CD4-positive, alpha-beta T cell treated with Interleukin-15 for 4 hours (primary cell): ENCODE measurements at regions not wholly inside any gene's neighbourhood (a gene's known extent, or its start where the extent isn't known, plus 50 kb on each side); places are given as distances from the start of the nearest gene placed in this dataset.

ENCODE experiments used
- DNase-seq: peaks from one replicate; pipeline ENCODE4 v3.0.0-alpha.2; 2020; ENCODE audit warnings: low spot score

DNA sequence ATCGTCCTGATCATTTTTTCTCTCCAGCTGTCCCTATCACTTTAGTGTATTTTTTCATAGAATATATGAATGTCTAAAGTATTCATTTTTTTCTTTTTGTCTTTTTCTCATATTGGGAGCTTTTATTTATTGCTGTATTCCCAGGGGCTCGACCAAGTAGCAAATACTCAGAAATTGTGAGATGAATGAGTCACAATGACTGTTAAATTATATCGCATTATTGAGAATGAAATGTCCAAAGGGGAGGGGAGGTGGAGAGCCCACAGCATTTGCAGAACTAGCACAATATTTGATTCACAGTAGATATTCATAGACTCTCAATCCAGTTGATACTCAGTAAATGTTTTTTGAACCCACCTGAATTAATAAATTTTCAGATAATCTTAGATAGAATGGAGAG lies 543.6 kb upstream of the FAM241A start:
- no peak for DNase-seq

DNA sequence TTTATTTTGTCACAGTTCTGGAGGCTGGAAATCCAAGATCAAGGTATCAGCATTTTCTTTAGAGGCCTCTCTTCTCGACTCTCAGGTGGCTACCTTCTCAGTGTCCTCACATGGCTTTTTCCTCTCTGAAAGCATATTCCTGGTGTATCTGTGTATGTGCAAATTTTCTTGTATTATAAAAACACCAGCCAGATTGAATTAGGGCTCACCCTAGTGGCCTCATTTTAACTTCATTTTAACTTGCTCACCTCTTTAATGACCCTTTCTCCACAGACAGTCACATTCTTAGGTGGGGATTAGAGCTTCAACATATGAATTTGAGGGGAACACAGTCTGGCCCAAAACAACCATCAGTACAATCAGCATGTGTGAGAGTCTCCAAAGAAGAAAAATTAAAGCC lies 542.4 kb upstream of the FAM241A start:
- DNase-seq: no peak

GRCh38 chr4:111605111-111605510 lies 540.1 kb upstream of the FAM241A start:
- no peak for DNase-seq

DNA sequence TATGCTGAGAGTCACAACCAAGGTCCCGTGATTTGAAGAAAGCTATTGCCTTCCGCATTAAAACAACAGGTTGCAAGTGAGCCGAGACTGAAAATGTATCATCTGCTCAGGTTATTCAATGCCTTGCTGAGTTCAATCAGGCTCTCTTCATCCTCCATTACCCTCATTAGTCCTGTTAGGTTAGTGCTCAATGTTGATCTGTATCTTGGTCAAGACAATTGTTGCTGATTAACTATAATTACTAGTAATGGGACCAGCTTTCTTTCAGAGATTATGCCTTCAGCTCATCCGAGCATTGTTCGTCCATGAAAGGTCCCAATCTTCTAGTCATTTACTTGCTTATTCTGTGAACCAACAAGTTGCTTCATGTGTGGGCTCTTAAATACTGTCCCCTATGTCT lies 534.6 kb upstream of the FAM241A start:
- DNase-seq: no peak

- DNase-seq: no peak
These were observed 526.3 kb upstream of the FAM241A start for GRCh38 chr4:111618908-111619307.

- DNase-seq: no peak
These were observed 516.8 kb upstream of the FAM241A start for GRCh38 chr4:111628437-111628836.

- DNase-seq: no peak
These were observed 514.5 kb upstream of the FAM241A start for GRCh38 chr4:111630705-111631104.

- no peak for DNase-seq
These were observed 513.8 kb upstream of the FAM241A start for GRCh38 chr4:111631215-111631999.

DNA sequence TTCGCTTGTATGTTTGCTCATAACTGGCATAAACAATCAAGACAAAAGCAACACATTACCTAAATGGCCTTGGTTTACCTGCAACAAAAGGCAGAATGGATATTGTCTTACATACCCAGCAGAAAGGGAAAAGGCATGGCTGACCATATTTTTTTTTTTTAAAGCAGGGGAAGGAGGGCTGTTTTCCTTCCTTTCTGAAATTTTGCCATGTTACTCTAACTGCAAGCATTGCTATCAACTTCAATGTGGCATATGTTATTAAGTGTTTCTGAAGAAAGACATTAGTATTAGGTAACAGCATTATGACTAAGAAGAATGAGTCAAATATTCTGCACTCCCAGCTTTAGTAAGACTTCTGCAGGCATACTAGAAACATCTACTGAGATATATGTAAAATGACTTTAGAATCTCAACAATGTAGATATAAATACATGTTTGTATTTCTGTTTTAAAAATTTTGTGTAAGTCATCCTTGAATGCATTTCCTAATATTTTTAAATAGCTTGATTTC lies 512.6 kb upstream of the FAM241A start:
- no peak for DNase-seq

GRCh38 chr4:111633663-111634266 lies 511.5 kb upstream of the FAM241A start:
- no peak for DNase-seq

- DNase-seq: no peak
These were observed 509.6 kb upstream of the FAM241A start for GRCh38 chr4:111635646-111636045.

- no peak for DNase-seq
These were observed 508.2 kb upstream of the FAM241A start for GRCh38 chr4:111636961-111637585.

DNA sequence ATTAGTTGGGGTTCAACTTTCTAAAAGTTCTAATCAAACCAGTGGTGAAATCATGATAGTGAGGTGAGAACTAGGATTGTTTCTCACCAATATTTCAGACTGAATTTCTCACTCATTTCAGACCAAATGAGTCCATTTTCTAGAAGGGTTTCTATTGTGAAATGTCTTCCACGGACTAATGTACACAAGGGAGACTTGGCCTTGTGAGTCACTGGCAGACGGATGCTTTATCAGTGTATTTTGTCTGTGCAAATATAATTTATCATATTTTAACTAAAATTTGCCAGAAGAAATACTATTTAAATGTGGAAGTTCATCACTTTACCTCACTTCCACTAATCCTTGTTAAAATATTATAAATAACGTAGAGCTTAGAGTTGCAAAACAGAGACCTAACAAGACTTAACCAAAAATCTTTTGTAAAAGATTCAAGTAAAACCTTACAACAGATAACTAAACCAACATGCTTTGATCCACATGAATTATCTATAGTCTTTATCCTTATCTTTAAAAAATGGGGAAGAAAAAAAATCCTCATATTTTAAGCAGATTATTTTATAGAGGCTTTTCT lies 506.0 kb upstream of the FAM241A start:
- no peak for DNase-seq

DNA sequence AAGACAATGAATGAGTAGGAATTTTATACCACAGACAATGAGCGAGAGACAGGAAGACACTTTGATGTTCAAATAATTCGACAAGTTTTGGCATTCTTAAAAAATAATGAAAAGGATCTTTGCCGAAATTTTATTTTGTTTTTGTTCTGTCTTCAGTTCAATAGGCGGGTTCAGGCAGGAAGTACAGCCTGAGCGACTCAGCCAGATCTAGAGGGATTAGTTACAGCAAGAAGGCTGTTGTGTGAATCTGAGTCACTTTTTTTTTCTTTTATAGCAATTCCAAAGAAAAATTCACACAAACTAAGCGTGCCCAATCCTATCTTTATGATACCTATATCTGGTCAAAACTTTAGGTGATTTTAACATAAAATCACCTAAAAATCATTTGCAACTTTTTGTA lies 505.4 kb upstream of the FAM241A start:
- no peak for DNase-seq

DNA sequence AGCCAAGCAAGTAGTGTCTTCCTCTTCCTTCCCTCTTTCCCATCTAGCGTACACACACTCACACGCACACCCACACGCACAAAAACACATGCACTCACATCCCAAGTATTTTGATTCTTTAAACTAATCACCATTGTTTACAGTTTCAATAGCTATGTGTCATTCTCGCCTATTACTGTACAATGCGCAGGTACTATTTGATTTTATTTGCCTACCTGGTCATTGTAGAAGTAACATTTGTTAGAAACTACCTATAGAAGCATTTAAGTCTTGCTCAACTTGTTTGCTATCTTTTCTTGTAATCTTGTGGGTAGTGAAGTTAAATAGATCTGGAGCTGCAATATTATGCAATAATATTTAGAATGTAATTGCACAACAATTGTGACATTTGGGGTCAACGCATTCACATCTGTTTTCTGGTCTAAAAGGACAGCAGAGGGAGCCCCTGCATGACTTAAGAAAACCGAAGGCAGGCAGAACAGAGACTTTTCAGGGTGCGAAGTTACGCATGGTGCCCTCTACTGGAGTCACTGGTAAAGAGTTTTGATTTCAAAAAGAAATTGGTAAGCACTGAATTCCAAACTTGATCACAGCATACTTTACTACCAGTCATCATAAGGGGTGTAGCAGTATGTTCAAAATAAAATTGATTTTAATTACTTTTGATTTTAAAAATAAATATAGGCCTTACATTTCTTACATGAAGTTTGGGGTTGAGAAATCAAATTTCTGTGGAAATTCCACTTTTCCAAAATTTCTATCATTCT lies 503.3 kb upstream of the FAM241A start:
- no peak for DNase-seq

- DNase-seq: no peak
These were observed 497.2 kb upstream of the FAM241A start for GRCh38 chr4:111648056-111648455.

GRCh38 chr4:111649308-111649707 lies 495.9 kb upstream of the FAM241A start:
- no peak for DNase-seq

GRCh38 chr4:111650146-111650545 lies 495.1 kb upstream of the FAM241A start:
- no peak for DNase-seq

DNA sequence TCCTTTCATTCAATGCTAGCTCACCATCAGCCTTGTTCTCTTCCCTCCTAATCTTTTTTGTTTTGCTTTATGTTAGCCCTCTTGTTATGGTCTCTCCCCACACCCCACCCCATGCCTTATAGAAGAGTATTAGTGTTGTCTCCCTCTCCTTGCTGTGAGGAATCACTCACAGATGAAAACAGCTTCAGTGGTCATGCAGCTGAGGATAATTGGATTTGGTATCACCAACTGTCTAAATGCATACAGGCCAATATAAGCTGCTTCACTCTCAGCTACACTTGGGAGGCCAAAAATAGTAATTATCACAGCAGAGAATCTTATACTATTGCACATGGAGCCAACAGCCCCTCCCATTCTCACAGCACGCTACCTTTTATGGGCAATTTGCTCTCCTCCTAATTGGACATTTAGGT lies 494.6 kb upstream of the FAM241A start:
- no peak for DNase-seq

GRCh38 chr4:111652236-111652635 lies 493.0 kb upstream of the FAM241A start:
- no peak for DNase-seq

DNA sequence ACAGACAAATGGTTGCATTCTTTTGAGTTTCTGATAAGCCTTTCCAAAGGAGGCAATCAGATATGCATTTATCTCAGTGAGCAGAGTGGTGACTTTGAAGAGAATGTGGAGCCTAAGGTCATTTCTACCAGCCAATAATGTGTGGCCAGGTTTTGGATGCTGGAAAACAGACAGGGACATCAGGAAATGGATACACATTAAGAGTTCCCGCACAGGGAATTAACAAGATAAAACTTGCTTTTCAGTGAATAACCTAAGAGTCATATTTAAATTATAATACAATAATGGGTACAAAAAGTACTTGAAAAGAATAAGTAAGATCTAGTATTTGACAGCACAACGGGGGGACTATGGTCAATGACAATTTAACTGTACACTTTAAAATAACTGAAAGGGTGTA lies 492.3 kb upstream of the FAM241A start:
- DNase-seq: no peak

- no peak for DNase-seq
These were observed 482.8 kb upstream of the FAM241A start for GRCh38 chr4:111662496-111662895.
